ENCODE measurements at regions not wholly inside any gene's neighbourhood (a gene's known extent, or its start where the extent isn't known, plus 50 kb on each side); places are given as distances from the start of the nearest gene placed in this dataset.
A peak's percentile ranks its signal among the peaks of the same experiment; 100 is the strongest.

DNA sequence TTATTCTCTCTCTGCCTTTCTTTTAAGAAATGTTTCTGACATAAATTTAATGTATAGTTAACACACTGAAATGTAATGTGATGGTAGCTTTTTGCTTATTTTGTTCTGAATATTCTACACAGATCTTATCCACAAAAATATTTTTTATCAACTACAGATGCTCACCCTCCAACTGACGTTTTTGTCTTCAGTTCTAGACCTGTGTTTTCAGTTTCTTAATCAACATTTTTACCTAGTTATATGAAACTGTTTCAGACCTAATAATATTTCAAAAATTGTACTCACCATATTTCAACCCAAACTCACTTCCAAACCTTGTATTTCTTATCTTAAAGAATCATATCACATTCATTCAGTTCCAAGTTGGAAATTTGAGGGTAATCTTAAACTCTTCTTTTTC, 452.8 kb downstream of the RFPL4B start:
- no peak for DNase-seq (ENCODE audit: low spot score)

DNA sequence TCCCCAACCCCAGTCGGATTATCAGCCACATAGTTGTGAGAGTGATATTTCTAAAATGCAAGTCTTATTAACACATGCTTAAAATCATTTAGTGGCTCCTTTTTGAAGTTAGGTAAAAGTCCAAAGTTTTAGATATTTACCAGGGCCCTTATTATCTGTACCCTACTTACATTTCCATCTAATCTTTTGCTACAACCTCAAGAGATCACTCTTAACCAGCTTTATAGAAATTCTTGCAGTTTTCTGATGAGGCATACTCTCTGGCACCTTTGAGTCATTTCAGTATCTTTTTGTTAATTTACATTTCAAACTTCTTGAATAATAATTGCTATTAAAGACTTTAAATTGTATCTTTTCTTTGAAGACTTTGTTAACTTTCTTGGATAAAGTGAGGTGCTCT, 453.3 kb downstream of the RFPL4B start:
- no peak for DNase-seq (ENCODE audit: low spot score)

DNA sequence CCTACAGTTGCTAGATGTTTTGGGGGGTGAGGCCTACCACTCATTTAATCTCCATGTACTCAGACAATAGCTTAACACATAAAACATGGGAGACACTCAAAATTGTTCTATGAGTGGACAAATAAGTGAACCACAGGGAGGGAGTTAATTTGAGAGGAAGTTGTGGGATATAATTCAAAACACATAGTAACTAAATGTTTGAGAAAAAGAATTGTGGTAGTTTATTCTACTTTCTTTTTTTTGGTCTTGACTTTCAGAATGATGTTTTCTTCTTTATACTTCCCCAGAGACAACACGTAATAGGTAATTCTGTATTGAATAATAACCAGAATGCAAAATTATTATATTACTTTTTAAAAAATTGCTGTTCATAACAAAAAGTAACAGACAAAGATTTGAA, 453.8 kb downstream of the RFPL4B start:
- no peak for DNase-seq (ENCODE audit: low spot score)

DNA sequence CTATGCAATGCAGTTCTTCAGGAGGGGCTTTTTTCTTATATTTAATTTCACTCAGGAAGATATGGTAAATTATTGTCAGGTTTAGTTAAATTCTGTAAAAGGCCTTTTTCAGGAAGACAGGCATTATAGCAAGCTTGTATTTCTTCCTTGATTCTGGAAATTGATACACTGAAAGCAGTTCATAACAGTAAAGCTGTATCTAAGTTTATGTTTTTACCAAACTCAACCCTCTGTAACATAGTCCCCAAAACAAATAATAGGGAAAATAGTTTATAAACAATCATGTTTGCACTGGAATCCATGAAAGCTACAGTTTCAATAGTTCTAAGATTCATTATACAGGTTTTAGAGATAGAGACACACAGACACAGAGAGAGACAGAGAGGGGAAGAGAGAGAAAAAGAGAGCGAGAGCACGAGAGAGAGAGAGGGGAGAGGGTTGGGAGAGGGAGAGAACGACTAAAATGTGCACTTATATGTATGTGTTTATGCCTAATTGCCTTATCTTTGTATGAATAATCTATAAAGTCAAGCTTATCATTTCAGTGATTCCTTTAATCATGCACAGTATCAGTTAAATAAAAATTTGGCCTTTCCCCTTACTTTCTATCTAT, 454.4 kb downstream of the RFPL4B start:
- no peak for DNase-seq (ENCODE audit: low spot score)

DNA sequence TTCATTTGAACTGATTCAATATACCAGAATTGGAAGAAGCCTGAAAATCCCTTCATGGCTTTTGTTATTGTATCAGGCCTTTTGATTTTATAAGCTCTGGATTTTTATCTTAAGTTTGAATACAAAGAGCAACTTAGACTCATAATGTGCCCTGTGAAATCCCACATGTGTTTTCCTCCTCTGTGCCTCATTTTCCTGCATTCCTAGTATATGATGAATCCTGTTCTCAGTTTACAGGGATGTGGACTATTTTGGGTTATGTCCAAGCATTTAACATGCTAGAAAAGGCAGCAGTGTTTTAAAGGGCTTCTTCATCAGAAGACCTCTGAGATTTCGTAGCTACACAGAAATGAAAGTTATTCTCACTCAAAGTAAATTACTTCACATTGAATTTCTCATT, 455.0 kb downstream of the RFPL4B start:
- DNase-seq (ENCODE audit: low spot score), result peak; percentile 94

DNA sequence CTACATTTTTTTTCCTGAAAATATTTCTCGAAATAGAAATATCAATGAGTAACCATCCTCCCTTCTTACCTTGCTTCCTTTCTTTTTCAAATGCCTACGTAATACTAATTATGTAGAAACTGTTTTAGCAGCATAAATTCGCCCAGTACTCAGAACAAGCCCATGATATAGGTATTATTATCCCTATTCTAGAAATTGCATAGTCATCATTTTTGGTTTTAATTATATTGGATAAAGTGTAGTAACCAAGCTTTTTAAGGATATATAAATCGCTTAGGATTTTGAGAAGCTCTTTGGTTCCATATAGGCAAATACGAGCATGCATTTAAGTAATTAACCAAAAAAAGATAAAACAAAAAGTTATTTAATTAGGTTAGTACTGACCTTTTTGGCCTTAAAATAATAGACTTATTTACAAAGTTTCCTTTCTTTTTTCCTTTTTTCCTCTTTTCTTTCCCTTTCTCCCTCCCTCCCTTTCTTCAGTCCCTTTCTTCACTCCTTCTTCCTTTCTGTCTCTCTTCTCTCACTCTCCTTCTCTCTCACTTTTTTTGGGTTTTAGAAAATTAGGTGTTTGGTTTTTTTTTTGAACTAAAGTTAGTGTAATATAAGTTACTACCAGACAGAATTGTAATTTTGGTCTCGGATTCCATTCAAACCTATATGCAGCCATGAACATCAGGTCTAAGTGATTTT, 457.7 kb downstream of the RFPL4B start:
- no peak for DNase-seq (ENCODE audit: low spot score)

GRCh38 chr6:112806163-112806865, 459.2 kb downstream of the RFPL4B start:
- no peak for DNase-seq (ENCODE audit: low spot score)

- no peak for DNase-seq (ENCODE audit: low spot score)
These were observed 474.3 kb downstream of the RFPL4B start for GRCh38 chr6:112821476-112821875.

GRCh38 chr6:112822769-112823168, 475.6 kb downstream of the RFPL4B start:
- no peak for DNase-seq (ENCODE audit: low spot score)

DNA sequence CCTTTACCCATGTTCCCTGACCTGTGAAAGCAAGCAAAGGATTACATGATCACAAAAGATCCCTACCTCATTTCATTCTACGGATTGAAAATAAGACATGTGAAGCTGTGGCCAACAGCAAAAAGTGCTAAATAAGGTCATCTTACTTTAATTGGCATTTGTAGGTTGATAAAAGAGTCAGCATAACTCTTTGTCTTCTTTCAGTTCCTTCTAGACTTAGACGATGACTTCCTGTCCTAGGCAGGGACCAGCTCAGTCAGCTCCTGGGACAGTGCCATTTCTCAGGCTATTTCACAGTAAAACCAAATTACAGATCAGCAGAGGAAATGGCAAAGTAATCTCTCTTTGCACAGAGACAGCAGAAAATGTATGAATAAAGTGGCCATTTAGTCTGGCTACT, 480.7 kb downstream of the RFPL4B start:
- peak; percentile 40 for DNase-seq (ENCODE audit: low spot score)

- DNase-seq (ENCODE audit: low spot score), result no peak
These were observed 483.9 kb downstream of the RFPL4B start for GRCh38 chr6:112831022-112831421.

DNA sequence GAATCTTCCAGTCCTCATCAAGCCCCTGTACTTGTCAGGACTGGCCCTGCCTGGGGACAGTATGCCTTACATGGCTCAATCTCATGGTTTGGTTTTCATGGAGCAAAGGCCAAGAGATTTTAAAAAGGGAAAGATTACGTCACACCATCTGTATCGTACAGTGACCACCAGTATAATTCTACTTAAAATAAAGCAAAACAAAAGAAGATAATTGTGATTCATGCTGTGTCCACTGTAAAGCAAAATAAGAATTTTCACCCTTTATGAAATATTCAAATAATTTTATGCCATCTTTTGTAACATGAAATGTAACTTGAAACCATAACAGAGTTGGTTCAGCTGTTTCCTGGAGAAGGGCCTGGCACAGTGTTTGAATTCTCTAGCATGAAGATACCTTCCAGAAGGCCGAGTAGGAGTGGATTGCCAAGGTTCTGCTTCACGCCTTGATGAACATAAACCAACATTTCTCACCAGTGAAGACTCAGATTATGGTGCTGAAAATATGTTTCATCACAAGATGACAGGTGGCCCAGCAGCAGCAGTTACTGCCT, 486.5 kb downstream of the RFPL4B start:
- no peak for DNase-seq (ENCODE audit: low spot score)

- no peak for DNase-seq (ENCODE audit: low spot score)
These were observed 487.9 kb downstream of the RFPL4B start for GRCh38 chr6:112835078-112835477.

DNA sequence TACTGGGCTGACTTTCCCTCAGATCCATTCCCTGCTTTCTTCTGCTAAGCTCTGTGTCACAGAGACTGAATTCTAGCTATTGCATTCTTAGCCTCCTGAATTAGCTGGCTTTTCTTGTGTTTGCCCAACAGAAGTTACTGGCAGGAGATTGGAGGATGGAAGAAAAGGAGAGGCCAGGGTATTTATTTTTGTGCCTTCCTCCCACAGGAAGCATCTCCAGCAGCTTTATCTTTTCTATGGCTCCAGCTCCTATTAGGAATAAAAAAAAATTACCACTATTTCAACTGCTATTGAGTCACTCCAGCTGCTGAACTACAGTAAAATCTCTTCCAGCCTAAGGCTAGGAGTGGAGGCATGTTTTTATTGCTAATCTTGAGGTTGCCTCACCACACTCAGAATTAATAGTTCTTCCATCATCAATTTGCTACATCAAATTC, 492.4 kb downstream of the RFPL4B start:
- peak; percentile 84 for DNase-seq (ENCODE audit: low spot score)

- peak; percentile 65 for DNase-seq (ENCODE audit: low spot score)
These were observed 494.6 kb downstream of the RFPL4B start for GRCh38 chr6:112841553-112842329.

DNA sequence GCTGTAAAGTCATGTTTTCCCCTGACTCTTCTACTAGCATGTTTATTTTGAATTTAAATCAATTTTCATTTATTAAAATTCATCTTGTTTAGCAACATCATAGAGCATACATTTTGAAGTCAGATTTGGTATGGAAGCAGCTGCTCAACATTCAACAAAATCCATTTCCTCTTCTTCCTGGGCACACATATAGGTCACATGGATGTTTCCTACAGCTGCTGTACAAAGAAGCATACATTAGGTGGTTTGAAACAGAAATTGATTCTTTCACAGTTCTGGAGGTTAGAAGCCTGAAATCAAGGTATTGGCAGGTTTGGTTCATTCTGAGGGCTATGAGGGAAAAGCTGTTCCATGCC, 495.2 kb downstream of the RFPL4B start:
- no peak for DNase-seq (ENCODE audit: low spot score)

DNA sequence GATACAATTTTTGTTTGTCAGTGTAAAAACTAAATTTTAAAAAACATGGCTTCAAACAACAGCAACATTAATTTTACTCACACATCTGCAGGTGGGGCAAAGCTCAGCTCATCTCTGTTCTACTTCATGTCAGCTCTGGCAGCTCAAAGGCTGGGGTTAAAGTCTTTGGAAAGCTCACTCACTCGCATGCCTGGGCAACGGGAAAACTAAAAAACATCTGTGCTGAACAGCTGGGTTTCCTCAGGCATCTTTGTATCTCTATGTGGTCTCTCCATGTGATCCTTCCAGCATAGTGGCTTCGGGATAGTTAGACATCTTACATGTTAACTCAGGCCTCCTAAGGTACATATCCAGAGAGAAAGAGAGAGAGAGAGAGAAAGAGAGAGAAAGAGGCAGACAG, 499.6 kb downstream of the RFPL4B start:
- DNase-seq (ENCODE audit: low spot score), result peak; percentile 94

GRCh38 chr6:112851146-112851545, 504.0 kb downstream of the RFPL4B start:
- peak; percentile 83 for DNase-seq (ENCODE audit: low spot score)

DNA sequence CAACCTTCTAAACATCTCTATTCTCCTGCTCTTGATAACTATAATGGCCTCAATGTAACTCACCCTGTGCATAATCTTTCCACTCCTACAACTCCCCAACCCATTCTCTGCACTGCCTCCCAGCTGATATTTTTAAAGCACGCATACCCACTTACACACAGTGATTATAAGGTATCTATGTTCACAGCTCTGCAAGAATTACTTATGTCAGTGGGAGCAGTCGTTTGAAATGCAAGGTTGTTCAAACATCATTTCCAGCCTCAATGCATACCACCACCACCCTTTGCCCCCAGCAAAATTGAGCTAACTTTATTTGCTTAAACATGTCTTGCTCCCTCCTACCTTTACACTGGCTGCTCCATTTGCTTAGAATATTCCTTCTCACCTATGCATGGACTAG, 506.0 kb downstream of the RFPL4B start:
- no peak for DNase-seq (ENCODE audit: low spot score)

GRCh38 chr6:112863753-112864152, 516.6 kb downstream of the RFPL4B start:
- no peak for DNase-seq (ENCODE audit: low spot score)

- DNase-seq (ENCODE audit: low spot score), result no peak
These were observed 518.0 kb downstream of the RFPL4B start for GRCh38 chr6:112865131-112865530.

- DNase-seq (ENCODE audit: low spot score), result no peak
These were observed 527.8 kb downstream of the RFPL4B start for GRCh38 chr6:112874881-112875280.

All from umbilical cord (tissue), 1 donor.